GM19043 (cell line): ENCODE measurements at regions not wholly inside any gene's neighbourhood (a gene's known extent, or its start where the extent isn't known, plus 50 kb on each side); places are given as distances from the start of the nearest gene placed in this dataset.

Experiments
- ATAC-seq: cut with Tn5 transposase; IDR thresholded peaks from one replicate; pipeline ENCODE4 v1.9.1; 2021; ENCODE audit warnings: low read depth; ENCODE audit not compliant: unreplicated experiment

DNA sequence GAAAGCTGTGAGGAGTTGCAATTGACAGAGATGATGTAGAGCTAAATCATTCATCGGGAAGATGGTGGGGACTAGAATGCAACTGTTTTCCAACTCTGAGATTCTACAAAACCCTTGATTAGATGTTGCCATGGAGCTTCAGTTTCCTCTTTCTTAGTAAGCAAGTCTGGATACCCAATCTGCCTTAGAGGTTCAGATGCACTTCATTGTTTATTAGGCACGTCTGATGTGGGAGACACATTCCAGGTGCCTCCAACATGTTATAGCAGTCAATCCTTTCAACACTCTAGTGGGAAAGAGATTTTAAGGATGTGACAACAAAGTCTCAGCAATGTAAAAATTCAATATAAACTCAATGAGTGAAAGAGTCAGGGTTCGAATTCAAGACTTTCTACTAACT lies 291.3 kb upstream of the PHYHIPL start:
- ATAC-seq: no peak

DNA sequence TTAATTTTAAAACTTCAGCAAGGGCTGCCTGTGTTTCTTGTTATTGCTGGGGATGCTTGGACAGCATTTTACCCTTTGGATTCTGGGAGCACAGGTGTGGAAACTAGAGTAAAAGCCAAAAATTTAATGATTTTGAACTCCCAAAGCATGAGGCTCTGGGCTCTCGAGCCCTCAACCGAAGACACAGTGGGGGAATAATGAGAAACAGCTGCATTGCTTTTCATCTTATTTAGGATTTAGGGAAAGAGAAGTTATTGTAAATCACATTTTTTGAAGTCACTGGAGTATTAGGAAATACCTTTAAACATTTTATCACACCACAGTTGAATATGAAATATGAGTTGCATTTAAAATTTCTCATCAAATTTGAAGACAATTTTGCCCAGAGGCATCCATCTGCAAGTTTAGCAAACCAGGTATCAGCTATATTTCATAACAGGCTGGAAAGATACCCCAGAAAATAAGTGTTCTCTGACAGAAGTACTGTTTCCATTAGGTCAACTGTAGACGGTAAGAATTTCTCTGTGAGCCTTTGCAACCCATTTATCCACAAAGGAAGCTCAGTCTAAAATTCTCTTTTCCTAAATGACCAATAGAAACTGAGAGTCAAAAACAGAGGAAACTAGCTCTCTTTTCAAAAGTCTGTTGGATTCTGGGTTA lies 290.6 kb upstream of the PHYHIPL start:
- no peak for ATAC-seq

DNA sequence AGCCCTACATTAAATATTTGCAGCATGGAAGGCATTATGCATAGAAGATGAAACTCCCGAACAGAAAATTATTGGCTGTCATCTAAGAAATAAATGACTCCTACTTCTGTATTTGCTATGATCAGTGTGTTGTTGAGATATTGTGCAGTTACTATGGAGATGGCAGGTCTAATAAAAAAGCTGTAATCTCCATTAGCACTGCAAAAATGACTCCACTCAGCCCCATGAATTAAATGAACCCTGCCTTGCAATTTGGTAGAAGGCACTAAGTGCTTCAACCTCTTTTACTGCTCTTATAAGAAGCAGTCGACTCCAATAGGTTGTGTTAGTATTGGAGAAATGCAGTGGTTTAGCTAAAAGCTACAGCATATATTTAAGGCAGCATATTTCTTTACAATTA lies 290.0 kb upstream of the PHYHIPL start:
- ATAC-seq: no peak

DNA sequence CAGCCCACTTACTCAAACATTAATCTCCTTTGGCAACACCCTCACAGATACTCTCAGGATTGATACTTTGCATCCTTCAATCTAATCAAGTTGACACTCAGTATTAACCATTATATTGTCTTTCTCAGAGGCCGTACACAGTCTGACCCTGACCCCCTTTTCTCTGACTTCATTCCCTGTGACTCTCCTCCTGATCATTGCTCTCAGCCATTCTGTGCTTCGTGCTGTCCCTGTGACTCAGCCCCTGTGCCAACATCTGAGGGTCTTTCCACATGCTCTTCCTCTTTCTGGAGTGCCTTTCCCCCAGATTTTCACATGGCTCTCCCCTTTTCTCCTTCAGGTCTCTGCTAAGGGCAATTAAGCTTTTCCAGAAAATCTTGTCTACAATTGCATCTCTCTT lies 289.0 kb upstream of the PHYHIPL start:
- ATAC-seq: no peak

DNA sequence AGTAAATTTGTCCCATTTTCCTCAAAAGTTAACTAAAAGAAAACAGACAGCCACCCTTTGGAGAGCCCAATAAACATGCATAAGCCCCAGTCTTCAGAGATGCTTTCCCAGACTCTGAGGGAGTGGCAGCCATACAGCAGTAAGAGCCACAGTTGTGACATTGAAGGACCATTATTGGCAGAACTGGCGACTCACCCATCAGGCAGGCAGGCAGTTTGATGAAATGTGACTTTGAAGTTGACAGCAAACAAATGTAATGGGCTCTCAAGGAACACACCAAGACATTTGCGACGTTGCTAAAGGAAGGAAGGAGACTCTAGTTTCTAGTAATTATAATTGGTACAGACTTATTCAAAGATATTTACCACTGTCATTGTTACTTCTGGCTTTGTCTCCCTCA lies 287.5 kb upstream of the PHYHIPL start:
- ATAC-seq: no peak

DNA sequence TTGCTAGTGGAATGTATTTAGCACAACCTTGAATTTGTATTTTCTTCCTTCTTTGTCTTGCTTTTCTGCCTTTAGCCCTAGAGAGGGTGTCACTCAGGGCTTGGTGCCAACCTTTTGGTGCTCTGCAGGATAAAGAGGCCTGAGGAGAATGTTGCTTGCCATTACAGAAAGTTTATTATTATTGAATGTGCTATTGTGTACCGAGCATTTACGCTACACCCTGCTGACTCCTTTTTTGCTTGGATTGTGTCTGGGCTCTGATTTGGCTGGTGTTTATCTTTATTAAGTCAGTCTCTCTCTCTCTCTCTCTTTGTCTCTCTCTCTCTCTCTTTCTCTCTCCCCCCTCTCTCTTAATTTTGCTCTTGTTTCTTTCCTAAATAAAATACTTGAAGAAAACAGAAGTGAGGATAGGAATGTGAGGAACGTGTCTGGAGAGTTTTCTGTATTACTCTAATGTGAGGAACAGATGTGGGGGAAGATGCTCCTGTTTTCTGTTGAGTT lies 284.4 kb upstream of the PHYHIPL start:
- no peak for ATAC-seq

DNA sequence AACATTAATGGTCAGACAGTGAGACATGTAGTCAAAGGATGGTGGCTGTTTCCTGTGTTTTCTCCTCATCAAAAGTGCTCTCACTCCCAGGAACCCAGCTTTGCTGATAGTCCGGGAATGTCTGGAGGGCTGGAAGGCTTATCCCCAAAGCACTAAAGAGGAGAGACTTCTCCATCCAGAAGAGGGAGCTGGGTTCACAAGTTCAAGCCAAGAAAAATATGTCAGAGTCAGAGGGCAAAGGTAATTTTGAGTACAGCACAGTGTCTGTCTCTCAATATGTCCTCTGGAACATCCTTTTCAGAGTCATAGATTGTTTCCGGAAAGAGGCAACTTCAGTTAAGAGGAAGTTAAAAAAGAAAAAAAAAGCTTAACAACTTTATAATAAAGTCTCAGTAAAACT lies 281.5 kb upstream of the PHYHIPL start:
- no peak for ATAC-seq

DNA sequence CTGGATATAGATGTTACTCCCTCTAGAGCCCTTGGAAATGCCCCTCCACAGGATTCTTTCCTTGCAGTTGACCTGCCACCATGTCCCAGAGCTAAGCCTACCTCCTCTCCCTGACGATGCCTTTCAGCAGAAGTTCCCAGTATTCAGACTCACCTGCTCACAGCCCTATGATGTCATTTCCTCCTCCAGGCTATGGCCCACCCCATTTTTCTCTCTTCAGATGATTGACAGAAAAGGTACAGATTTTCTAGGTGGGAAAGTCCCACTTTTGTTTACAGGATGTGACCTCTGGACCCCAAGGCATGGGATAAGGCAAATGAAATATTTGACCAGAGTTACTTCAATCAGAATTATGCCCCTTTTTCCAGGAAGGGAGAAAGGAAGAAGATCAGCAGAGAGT lies 280.2 kb upstream of the PHYHIPL start:
- ATAC-seq: no peak

DNA sequence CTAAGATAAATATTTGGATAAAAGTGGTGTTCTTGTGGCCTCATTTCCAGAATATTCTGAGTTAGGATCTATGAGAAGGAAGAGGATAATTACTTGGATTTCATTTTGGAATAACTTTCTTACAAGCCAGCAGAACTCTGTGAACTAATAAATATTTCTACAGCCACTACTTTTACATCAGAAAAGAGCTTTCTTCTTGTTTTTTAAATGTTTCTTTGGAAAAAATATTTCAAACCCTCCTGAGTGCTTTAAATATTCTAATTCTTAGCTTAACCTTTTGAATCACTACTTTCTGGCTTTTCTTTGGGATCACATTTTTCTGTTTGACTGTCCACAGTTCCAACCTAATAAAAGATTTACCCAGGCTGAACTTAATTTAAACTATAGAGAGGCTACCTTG lies 279.2 kb upstream of the PHYHIPL start:
- ATAC-seq: no peak

DNA sequence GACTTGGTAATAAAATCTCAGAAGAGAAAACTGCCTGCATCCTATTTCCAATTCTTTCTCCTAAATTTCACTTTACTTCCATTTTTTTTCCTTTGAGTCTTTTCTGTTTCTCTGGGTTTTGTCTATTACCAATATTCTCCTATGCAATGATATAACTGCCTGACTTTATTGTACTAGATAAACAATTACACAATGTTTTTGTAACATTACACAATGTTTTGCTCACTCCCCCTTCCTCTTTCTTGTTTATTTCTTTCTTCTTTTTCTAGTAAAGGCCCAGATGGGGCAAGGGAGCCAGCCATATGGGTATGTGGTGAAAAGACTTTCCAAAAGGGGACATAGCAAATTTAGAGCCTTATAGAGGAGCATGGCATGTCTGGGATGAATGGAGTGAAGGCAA lies 278.7 kb upstream of the PHYHIPL start:
- no peak for ATAC-seq

DNA sequence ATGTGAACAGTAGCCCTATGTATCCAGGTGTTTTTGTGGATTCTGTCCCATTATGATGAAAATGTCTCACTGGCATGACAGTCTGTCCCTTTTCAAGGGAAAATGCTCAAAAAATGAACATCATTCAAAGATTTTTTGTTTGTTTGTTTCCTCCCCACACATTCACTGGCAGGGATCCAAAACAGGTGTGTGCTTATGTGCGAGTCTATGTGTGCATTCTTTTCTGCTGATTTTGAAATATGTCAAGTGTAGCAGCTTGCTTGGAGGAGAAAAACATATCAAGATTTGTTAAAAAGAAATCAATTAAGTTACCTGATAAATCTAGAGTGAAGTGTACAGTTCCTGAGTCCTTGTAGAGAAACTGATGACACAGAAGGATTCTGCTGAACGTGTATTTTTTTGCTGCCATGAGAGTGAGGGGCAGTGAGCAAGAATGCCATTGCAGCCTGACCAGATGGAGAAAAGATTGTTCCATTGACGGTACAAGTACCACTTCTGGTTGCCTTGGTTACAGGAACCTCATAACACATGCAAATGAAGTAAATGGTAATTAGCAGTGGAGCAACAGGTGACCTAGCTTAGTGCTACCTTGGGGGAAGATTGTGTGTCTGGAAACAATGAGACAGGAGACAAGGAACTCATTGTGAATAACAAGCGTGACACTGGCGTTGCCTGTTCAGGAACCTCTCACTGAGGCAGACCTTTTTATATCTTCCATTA lies 277.4 kb upstream of the PHYHIPL start:
- no peak for ATAC-seq

DNA sequence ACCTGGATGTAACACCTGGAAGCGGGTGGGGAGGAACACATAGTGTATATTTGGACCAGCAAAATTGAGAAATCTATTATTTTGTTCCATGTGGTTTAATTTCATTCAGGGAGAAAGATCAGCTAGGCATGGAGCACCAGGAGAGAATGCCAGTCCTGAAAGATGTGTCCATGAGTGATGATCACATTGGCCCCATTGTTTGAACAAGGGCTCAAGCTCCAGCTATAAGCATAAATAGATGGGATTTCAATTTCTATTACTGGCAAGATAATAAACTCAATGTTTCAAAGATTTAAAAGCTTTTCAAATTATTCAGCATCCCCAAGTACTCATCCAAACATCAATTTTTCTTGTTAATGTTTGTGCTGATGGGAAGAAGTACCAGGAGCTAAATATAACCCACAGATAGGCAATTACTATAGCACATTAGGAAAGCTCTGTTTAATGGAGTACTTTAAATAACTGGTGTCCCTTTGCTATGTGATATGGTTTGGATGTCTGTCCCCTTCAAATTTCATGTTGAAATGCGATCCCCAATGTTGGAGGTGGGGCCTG lies 275.3 kb upstream of the PHYHIPL start:
- no peak for ATAC-seq

DNA sequence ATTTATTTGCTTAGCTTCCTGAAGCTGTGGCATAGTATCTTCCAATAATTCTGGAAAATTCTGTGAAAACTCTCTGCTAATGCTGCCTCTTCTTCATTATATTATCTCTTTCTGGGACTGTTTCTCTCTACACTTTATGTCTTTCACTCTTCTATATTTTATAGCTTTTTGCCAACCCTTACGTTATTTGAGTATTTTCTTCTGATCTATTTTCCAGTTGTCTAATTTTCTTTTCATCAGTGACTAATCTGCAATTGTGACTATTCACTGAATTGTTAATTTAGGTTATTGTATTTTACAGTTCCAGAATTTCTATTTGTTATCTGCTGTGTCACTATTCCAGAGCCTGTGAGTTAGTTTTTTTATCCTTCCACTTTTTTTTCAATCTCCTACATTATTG lies 273.4 kb upstream of the PHYHIPL start:
- no peak for ATAC-seq

DNA sequence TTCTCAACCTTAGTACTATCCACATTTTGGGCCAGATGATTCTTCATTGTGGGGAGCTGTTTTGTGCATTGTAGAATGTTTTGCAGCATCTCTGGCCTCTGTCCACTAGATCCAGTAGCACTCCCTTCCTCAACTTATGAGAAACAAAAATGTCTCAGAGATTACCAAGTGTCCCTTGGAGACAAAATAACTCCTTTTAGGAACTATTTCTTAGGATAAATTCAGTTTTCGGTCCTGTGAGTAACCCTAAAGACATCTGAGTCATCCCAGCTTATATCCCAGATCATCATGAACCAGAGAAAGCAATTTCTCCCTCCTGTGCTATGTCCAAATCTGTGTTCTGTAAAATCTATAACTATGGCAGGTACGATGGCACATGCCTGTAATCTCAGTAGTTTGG lies 266.6 kb upstream of the PHYHIPL start:
- no peak for ATAC-seq

DNA sequence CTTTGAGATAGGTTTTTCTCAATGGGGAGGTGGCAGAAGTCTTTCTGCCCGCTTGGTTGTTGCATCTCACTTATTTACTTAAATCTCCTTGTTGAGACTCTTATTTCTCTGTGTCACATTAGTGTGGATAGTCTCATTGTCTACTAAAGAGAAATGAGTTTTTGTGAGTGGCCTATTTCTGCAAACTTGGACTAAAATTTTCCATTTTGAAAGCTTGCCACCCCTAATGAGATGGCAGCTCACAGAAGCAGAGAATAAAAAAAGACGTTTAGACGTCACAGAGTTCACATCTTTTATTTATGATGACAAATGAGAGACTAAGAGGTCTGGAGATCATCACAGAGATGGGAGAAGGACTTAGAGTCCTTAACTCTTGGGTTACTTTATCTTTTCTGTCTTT lies 262.7 kb upstream of the PHYHIPL start:
- ATAC-seq: no peak

DNA sequence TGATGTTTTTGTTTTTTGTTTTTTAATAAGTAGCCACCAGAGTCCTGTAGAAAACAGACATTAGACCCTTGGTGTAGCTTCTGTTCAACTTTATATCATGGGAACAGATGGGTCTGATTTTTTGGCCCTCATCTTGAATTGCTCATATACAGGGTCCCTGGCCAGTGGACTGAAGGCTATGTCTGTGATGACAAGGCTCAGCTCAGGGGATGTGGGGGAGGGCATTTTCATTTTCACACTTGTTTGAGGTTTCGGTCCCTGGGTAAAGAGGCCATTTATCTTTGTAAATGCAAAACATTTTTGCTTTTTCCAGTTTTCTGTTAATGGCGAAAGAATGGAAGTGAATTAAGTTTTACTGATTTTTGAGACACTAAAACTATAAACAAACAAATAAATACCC lies 257.6 kb upstream of the PHYHIPL start:
- ATAC-seq: no peak

DNA sequence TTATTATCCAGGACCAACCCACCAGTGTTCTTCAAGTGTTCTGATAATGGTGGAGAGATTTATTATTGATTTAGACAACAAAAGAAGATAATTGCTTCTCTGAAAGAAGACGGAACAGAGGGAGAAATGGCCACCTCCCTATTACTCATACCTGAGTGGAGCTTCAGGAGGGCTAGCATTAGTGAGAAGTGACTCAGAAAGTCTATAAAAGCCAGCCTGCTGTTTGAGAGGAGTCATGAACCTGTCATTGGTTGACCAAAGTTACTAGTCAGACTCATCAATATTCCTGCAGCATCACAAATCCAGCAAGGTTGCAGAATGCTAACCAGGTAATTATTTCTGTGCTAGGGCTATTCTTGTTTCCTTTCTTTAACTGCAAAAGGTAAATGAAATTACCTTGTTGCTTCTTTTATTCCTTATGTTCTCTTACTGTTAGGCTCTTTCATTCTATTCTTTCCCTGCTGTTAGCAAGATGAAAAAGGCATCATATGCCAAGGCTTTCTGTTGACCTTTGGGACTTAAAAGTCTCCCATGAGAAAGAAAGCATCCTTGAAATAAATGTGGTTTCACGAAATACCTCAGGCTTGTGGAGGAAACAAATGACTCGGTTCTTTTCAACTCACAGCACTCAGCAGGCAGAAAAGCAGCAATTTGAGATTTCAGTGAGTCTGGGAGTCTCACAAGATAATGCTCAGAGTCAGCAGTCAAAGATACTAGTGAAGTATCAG lies 256.4 kb upstream of the PHYHIPL start:
- ATAC-seq: no peak

DNA sequence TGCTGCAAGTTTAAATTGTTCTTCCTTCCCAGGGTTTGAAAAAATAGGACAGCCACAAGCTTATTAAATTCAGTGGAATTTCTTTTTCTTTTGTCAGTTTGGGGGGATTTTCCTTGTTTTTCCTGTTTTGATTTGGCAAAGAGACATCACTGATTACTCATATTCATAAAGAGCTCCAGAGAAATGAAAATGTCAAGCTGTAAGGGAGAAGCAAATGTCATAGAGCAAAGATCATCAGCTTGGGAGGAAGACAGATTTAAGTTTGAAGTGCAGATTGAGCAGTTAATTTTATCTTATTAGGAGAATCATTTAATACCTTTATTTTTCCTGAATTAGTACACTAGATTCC lies 255.8 kb upstream of the PHYHIPL start:
- ATAC-seq: no peak

DNA sequence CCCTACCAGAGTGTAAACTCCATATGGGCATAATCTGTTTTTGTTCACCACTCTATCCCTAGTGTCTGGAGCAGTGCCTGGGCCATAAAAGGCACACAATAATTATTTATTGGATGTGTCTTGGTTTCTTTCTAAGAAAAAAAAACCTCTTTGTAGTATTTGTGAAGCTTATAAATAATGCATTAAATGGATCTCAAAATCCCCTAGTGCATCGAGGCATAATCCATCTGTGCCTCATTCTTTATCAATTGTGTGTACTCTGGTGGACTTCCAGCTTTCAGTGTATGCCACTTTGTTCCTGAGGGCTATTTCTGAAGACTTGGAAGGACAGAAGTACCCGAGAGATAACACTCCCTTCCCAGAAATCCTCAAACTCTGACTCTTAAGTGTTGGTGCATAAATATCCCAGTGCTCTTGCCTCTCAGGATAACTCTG lies 255.0 kb upstream of the PHYHIPL start:
- ATAC-seq: no peak

DNA sequence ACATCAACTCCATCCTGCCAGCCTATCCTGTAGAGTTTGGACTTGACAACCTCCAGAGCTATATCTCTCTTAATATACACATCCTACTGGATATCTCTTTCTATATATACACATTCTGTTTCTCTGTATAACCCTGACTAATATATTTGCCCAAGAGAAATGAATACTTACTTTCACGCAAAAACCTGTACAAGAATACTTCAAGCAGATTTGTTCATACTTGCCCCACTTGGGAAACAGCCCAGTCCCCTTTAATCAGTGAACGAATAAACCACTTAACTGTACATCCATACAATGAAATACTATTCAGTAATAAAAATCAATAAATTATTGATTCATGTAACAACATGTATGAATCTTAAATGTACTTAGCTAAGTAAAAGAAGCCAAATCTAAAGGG lies 251.1 kb upstream of the PHYHIPL start:
- ATAC-seq: no peak

DNA sequence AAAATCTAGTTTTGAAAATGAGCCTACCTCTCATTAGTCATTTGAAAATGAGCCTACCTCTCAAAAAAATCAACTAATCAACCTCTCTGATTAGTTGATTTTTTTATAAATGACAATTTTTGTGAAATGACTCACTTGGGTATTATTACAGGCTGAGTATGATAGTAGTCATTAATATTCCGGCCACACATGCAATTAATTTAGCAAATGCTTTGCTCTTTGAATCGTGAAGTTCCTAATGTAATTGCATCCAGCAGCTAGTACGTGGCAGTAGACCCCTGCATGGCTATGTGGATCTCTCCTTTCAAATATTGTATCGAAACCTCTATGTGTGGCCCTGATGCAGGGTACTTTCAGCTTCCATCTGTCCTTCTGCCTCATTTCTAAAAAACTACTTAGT lies 245.9 kb upstream of the PHYHIPL start:
- ATAC-seq: no peak
